Stimulated activated CD4-positive, alpha-beta T cell treated with anti-CD3 and anti-CD28 coated beads, Interleukin-4, amount 100 ng/mL, for 24 hours (primary cell): ENCODE measurements at regions not wholly inside any gene's neighbourhood (a gene's known extent, or its start where the extent isn't known, plus 50 kb on each side); places are given as distances from the start of the nearest gene placed in this dataset.
"Not testable (repeated sequence)": the region's sequence is repeated elsewhere in the genome, so short reads cannot be mapped to it uniquely, and the experiment has no call there.

ENCODE experiments used
- DNase-seq: peaks from one replicate; pipeline ENCODE4 v3.0.0-alpha.2; 2020

- DNase-seq, result no peak
These were observed 185.6 kb downstream of the OR2B2 start for GRCh38 chr6:27726619-27727023.

GRCh38 chr6:27720607-27721580 is 191.3 kb downstream of the OR2B2 start:
- peak; percentile 15 for DNase-seq

GRCh38 chr6:27719039-27719438 is 193.2 kb downstream of the OR2B2 start:
- DNase-seq, result peak; percentile 27

GRCh38 chr6:27706431-27706830 is 205.8 kb downstream of the OR2B2 start:
- DNase-seq, result no peak

- DNase-seq, result no peak
These were observed 211.9 kb downstream of the OR2B2 start for GRCh38 chr6:27700337-27700736.

GRCh38 chr6:27694547-27694874 is 217.7 kb downstream of the OR2B2 start:
- DNase-seq, result no peak

GRCh38 chr6:27693766-27694546 is 218.2 kb downstream of the OR2B2 start:
- DNase-seq, result peak; percentile 36

- not testable (repeated sequence) for DNase-seq
These were observed 219.2 kb upstream of the ZNF184 start for GRCh38 chr6:27692133-27692532.

GRCh38 chr6:27688014-27688586 is 215.2 kb upstream of the ZNF184 start:
- DNase-seq, result peak; percentile 89

- DNase-seq, result peak; percentile 85
These were observed 214.5 kb upstream of the ZNF184 start for GRCh38 chr6:27687154-27688013.

- DNase-seq, result no peak
These were observed 212.4 kb upstream of the ZNF184 start for GRCh38 chr6:27685279-27685678.

GRCh38 chr6:27684264-27685211 is 211.6 kb upstream of the ZNF184 start:
- DNase-seq, result peak; percentile 64

- DNase-seq, result no peak
These were observed 207.2 kb upstream of the ZNF184 start for GRCh38 chr6:27679964-27680694.

GRCh38 chr6:27679308-27679963 is 206.5 kb upstream of the ZNF184 start:
- DNase-seq, result no peak

- no peak for DNase-seq
These were observed 205.6 kb upstream of the ZNF184 start for GRCh38 chr6:27678469-27678868.

GRCh38 chr6:27674882-27675281 is 202.0 kb upstream of the ZNF184 start:
- no peak for DNase-seq

GRCh38 chr6:27672113-27672799 is 199.4 kb upstream of the ZNF184 start:
- DNase-seq, result no peak

- DNase-seq, result no peak
These were observed 196.9 kb upstream of the ZNF184 start for GRCh38 chr6:27669624-27670301.

- no peak for DNase-seq
These were observed 196.4 kb upstream of the ZNF184 start for GRCh38 chr6:27669295-27669623.
